ENCODE measurements at regions not wholly inside any gene's neighbourhood (a gene's known extent, or its start where the extent isn't known, plus 50 kb on each side); places are given as distances from the start of the nearest gene placed in this dataset.

DNA sequence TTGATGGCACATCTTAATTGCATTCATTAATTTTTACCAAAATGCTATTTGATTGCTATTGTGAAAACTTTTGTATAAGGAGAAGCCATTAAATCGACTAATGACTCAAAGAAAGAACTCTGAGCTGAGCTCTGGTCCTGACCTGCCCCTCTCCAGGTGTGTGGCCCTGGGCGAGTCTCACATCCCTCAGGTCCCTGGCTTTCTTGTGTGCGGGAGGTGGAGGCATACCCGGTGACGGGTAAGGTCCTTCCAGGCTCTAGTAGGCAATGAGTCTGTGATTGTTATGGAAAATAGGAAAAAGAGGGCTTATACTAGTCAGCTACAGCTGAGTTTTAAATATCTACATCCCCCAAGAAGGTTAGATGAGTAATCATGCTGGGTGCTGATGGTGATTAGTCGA is 248.1 kb downstream of the GATA3 start:
- TF ChIP-seq EZH2 (IDR thresholded peaks at IDR 0.05), result no peak
- TF ChIP-seq, protein P1, sequence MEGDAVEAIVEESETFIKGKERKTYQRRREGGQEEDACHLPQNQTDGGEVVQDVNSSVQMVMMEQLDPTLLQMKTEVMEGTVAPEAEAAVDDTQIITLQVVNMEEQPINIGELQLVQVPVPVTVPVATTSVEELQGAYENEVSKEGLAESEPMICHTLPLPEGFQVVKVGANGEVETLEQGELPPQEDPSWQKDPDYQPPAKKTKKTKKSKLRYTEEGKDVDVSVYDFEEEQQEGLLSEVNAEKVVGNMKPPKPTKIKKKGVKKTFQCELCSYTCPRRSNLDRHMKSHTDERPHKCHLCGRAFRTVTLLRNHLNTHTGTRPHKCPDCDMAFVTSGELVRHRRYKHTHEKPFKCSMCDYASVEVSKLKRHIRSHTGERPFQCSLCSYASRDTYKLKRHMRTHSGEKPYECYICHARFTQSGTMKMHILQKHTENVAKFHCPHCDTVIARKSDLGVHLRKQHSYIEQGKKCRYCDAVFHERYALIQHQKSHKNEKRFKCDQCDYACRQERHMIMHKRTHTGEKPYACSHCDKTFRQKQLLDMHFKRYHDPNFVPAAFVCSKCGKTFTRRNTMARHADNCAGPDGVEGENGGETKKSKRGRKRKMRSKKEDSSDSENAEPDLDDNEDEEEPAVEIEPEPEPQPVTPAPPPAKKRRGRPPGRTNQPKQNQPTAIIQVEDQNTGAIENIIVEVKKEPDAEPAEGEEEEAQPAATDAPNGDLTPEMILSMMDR (IDR thresholded peaks at IDR 0.05), result no peak

Measured in neural progenitor cell (in vitro differentiated cells).